ENCODE measurements at regions not wholly inside any gene's neighbourhood (a gene's known extent, or its start where the extent isn't known, plus 50 kb on each side); places are given as distances from the start of the nearest gene placed in this dataset.

- intact Hi-C loops (cut with micrococcal nuclease; ENCODE audit: unreplicated experiment), result no loop called here
- no peaks in the 10 kb centered on the region for H3K36me3 ChIP-seq (ENCODE audit: control insufficient read depth, insufficient read depth, low read length)
- ChIA-PET CTCF (no interaction called here), POLR2A (no interaction called here)
- TF ChIP-seq SIN3A (IDR thresholded peaks at IDR 0.05; ENCODE audit: borderline replicate concordance, insufficient read depth, low read depth, low read length) (no peak), TCF7L2 (IDR thresholded peaks at IDR 0.05; ENCODE audit: low read depth, low read length) (no peak), POLR2AphosphoS5 (IDR thresholded peaks at IDR 0.05; ENCODE audit: low read depth, low read length) (no peak)
- TF ChIP-seq, protein P1, sequence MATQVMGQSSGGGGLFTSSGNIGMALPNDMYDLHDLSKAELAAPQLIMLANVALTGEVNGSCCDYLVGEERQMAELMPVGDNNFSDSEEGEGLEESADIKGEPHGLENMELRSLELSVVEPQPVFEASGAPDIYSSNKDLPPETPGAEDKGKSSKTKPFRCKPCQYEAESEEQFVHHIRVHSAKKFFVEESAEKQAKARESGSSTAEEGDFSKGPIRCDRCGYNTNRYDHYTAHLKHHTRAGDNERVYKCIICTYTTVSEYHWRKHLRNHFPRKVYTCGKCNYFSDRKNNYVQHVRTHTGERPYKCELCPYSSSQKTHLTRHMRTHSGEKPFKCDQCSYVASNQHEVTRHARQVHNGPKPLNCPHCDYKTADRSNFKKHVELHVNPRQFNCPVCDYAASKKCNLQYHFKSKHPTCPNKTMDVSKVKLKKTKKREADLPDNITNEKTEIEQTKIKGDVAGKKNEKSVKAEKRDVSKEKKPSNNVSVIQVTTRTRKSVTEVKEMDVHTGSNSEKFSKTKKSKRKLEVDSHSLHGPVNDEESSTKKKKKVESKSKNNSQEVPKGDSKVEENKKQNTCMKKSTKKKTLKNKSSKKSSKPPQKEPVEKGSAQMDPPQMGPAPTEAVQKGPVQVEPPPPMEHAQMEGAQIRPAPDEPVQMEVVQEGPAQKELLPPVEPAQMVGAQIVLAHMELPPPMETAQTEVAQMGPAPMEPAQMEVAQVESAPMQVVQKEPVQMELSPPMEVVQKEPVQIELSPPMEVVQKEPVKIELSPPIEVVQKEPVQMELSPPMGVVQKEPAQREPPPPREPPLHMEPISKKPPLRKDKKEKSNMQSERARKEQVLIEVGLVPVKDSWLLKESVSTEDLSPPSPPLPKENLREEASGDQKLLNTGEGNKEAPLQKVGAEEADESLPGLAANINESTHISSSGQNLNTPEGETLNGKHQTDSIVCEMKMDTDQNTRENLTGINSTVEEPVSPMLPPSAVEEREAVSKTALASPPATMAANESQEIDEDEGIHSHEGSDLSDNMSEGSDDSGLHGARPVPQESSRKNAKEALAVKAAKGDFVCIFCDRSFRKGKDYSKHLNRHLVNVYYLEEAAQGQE (IDR thresholded peaks at IDR 0.05; ENCODE audit: insufficient read depth in 1 of 2, low read depth in 2 of 2, low read length in 1 of 2), result no peak
- TF ChIP-seq, protein P2, sequence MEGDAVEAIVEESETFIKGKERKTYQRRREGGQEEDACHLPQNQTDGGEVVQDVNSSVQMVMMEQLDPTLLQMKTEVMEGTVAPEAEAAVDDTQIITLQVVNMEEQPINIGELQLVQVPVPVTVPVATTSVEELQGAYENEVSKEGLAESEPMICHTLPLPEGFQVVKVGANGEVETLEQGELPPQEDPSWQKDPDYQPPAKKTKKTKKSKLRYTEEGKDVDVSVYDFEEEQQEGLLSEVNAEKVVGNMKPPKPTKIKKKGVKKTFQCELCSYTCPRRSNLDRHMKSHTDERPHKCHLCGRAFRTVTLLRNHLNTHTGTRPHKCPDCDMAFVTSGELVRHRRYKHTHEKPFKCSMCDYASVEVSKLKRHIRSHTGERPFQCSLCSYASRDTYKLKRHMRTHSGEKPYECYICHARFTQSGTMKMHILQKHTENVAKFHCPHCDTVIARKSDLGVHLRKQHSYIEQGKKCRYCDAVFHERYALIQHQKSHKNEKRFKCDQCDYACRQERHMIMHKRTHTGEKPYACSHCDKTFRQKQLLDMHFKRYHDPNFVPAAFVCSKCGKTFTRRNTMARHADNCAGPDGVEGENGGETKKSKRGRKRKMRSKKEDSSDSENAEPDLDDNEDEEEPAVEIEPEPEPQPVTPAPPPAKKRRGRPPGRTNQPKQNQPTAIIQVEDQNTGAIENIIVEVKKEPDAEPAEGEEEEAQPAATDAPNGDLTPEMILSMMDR (IDR thresholded peaks at IDR 0.05), result no peak
- no TSS peak for BruUV-seq (replicated peaks)
- ATAC-seq (no peak), DNase-seq (ENCODE audit: low read depth, low spot score) (no peak)
- H3K4me3 ChIP-seq (ENCODE audit: low read depth in 2 of 2, low read length in 2 of 2), result no peak overlapping the region
- H3K27me3 ChIP-seq (ENCODE audit: control insufficient read depth, insufficient read depth, low read length), result peaks cover 3% of the 10 kb centered on the region; the same call in 1 of the 2 replicates
- H3K9me3 ChIP-seq (ENCODE audit: control insufficient read depth, insufficient read depth, low read depth, low read length), result no peaks in the 10 kb centered on the region
- H3K27ac ChIP-seq (ENCODE audit: low read length), result no peak overlapping the region
- 0 out of 2 replicates have a peak, but pooled peaks cover 3% of the 10 kb centered on the region for H3K4me1 ChIP-seq (ENCODE audit: control insufficient read depth, insufficient read depth, low read length)
- in situ Hi-C loops (cut with HindIII; ENCODE audit: low pct_unique_long_range_greater_than_20kb, low sequenced_read_pairs), result no loop called here
Observed at GRCh38 chr7:30224511-30225062, 59.8 kb upstream of the ZNRF2 start.

DNA sequence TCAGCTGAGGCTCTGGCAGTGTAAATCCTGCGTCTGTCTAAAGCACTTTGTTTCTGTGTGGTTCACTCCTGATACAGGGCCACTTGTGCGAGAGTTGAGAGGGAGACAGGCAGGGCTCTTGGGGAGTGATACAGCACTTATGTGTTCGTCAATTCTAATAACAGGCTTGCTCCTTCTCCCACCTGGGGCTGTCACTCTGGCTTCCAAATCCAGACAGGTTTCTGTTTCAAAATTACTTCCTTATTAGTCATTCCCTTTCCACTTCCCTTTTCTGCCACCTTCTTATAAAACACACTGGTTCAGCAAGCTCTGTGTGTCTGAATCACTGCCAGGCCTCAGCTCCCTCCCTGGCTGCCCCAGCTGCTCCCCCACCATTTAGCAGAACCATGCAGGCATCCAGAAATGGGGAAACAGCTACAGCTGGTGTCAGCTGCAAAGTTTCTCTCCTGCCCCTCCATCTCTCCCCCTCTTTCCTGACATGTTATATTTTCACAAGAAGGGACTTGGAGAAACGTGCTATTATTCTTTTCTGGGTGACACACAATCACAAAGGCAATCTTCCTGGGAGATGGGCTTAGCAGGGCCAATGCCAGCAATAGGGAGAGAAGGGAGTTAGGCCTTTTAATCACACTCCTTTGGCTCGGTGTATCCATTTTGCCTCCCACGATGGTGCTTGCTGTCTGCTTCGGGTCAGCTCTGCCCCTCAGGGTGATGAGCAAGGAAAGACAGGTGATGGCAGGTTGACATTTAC, 58.4 kb upstream of the ZNRF2 start:
- BruUV-seq (replicated peaks), result no TSS peak
- peak; percentile 28; the same call in 1 of the 2 replicates for ATAC-seq
- Histone ChIP-seq H3K27ac (ENCODE audit: low read length) (no peak overlapping the region), H3K4me1 (ENCODE audit: control insufficient read depth, insufficient read depth, low read length) (0 out of 2 replicates have a peak, but pooled peaks cover 3% of the 10 kb centered on the region), H3K9me3 (ENCODE audit: control insufficient read depth, insufficient read depth, low read depth, low read length) (no peaks in the 10 kb centered on the region), H3K27me3 (ENCODE audit: control insufficient read depth, insufficient read depth, low read length) (peaks cover 5% of the 10 kb centered on the region), H3K36me3 (ENCODE audit: control insufficient read depth, insufficient read depth, low read length) (no peaks in the 10 kb centered on the region), H3K4me3 (ENCODE audit: low read depth in 2 of 2, low read length in 2 of 2) (no peak overlapping the region)
- POLR2A ChIA-PET, result interaction anchor here (0.6 kb wide), 1 partner anchor 374 kb away, joined by 12 read pairs; no protein-coding TSS in a partner anchor
- TF ChIP-seq TCF7L2 (IDR thresholded peaks at IDR 0.05; ENCODE audit: low read depth, low read length) (no peak), POLR2AphosphoS5 (IDR thresholded peaks at IDR 0.05; ENCODE audit: low read depth, low read length) (no peak), SIN3A (IDR thresholded peaks at IDR 0.05; ENCODE audit: borderline replicate concordance, insufficient read depth, low read depth, low read length) (no peak)
- TF ChIP-seq, protein P1 (IDR thresholded peaks at IDR 0.05; ENCODE audit: insufficient read depth in 1 of 2, low read depth in 2 of 2, low read length in 1 of 2), result no peak
- DNase-seq (ENCODE audit: low read depth, low spot score), result no peak
- CTCF ChIA-PET, result no interaction called here
- intact Hi-C loops (cut with micrococcal nuclease; ENCODE audit: unreplicated experiment) (no loop called here), in situ Hi-C loops (cut with HindIII; ENCODE audit: low pct_unique_long_range_greater_than_20kb, low sequenced_read_pairs) (no loop called here)

Measured in Panc1 (cell line).